Aorta (tissue), 5 donors: ENCODE measurements at regions not wholly inside any gene's neighbourhood (a gene's known extent, or its start where the extent isn't known, plus 50 kb on each side); places are given as distances from the start of the nearest gene placed in this dataset.
"Not testable (repeated sequence)": the region's sequence is repeated elsewhere in the genome, so short reads cannot be mapped to it uniquely, and the experiment has no call there.

Source experiments
- ATAC-seq: fragments of 200-7000 bp; cut with Tn5 transposase; one replicate; pipeline ENCODE4 v1.9.1; 2022; ENCODE audit warnings: moderate library complexity; ENCODE audit not compliant: low FRiP score
- DNase-seq, 2 donors: peaks; one replicate each; pipeline ENCODE4 v3.0.0-alpha.2; 2020
- H3K27ac ChIP-seq, 2 donors: one replicate each; pipeline ENCODE4 v1.5.1; 2013; ENCODE audit warnings: low read length in 2 of 2, mild to moderate bottlenecking in 2 of 2, moderate library complexity in 2 of 2, control low read depth in 1 of 2, inconsistent platforms in 1 of 2, low read depth in 1 of 2
- H3K27me3 ChIP-seq, 2 donors: one replicate each; pipeline ENCODE4 v1.6.1; 2013; ENCODE audit warnings: control low read depth in 1 of 2, low read length in 1 of 2, mild to moderate bottlenecking in 1 of 2, moderate library complexity in 1 of 2; ENCODE audit not compliant: insufficient read depth in 2 of 2, control insufficient read depth in 1 of 2
- H3K36me3 ChIP-seq, 2 donors: one replicate each; pipeline ENCODE4 v1.6.1; 2013; ENCODE audit warnings: control low read depth in 1 of 2, low read length in 1 of 2, mild to moderate bottlenecking in 1 of 2; ENCODE audit not compliant: insufficient read depth in 2 of 2, control insufficient read depth in 1 of 2
- H3K4me1 ChIP-seq, 2 donors: one replicate each; pipeline ENCODE4 v1.6.1; 2013; ENCODE audit warnings: low read length in 2 of 2, control low read depth in 1 of 2, mild to moderate bottlenecking in 1 of 2, moderate library complexity in 1 of 2; ENCODE audit not compliant: insufficient read depth in 2 of 2, control insufficient read depth in 1 of 2
- H3K4me3 ChIP-seq, 2 donors: one replicate each; pipeline ENCODE4 v1.5.1; 2013; ENCODE audit warnings: low read length in 2 of 2, control low read depth in 1 of 2, mild to moderate bottlenecking in 1 of 2
- H3K9me3 ChIP-seq: one replicate; pipeline ENCODE4 v1.6.1; 2013; ENCODE audit warnings: mild to moderate bottlenecking, low read length; ENCODE audit not compliant: control insufficient read depth
- WGBS, 2 donors: extraction: QIAGEN DNeasy Blood & Tissue Kit; methylation state at CpG; one replicate each; pipeline ENCODE4 v1.1.7; 2013; 5-methylcytosine and 5-hydroxymethylcytosine counted together
- intact Hi-C, 2 donors: fragments of 100-400 bp; cut with DNase I; formaldehyde crosslinking; loops; one replicate each; pipeline versions ENCODE4 v1.14.2 to v1.15.0; 2022
- donor health status: healthy with polysubstance abuse.
- donor health status: Bipolar disorder and iron deficiency.
- donor health status: DM: no; HTN: no; CAD: no.
- donor health status: DM: no; HTN: no; CAD: no.
- donor health status: DM: yes; HTN: yes; CAD: no.

DNA sequence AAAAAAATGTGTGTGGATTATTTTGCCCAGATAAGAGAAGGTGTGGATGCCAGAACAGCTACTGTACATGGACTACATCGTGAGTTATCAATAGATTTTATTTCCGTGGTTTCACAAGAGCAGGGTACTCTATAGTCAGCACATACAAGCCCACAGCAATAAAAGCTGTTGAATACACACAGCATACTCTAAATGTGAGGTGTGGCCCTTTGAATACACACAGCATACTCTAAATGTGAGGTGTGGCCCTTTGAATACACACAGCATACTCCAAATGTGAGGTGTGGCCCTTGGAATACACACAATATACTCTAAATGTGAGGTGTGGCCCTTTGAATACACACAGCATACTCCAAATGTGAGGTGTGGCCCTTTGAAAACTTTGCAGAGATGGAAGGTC is 287.4 kb upstream of the ADARB2 start:
- H3K27ac ChIP-seq, H3K4me1 ChIP-seq, intact Hi-C loops, H3K4me3 ChIP-seq, H3K27me3 ChIP-seq, H3K9me3 ChIP-seq, ATAC-seq, DNase-seq, H3K36me3 ChIP-seq: not testable (repeated sequence)
- 37 to 51% methylated on average over 2 of the region's 2 CpGs for WGBS, 2 donors

DNA sequence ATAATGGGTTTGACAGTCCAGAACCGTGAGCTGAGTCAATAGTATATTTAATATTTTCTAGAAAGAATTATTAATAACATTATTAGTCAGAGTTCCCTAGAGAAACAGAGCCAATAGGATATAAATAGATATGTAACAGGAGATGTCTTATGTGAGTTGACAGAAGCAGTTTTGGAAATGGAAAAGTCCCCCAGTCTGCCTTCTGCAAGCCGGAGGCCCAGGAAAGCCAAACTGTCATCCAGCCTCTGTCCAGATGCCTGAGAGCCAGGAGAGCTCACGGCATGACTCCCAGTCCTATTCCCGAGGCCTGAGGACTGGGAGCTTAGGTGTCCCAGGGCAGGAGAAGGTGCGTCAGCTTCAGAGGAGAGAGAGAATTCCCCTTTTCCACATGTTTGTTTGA is 286.4 kb upstream of the ADARB2 start:
- Histone ChIP-seq H3K9me3 (no peaks in the 10 kb centered on the region), H3K4me3 (no peak overlapping the region), H3K4me1 (no peaks in the 10 kb centered on the region), H3K36me3 (no peaks in the 10 kb centered on the region), H3K27ac (no peak overlapping the region), H3K27me3 (no peaks in the 10 kb centered on the region)
- intact Hi-C loops = no loop called here
- no peak for ATAC-seq
- DNase-seq = no peak
- 41% methylated on average over 5 of the region's 5 CpGs for WGBS, 2 donors

DNA sequence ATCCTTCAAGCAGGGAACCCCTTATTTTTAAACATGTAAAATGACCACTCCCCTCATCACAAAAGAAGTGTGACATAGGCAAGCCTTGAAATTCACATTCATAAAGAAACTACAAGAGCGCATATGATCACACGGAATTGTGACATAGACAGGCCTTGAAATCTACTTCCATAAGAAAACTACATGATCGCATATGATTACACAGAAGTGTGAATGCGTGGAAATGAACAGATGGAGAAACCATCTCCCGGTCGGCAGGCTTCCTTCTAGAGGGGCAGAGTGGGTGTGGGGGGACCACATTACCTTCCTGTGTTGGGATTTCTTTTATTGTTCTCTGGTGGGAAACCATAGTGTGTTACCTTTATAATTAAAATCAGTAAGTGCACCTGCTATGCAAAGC is 285.1 kb upstream of the ADARB2 start:
- no peaks in the 10 kb centered on the region for H3K36me3 ChIP-seq
- ATAC-seq (no peak), DNase-seq (no peak)
- H3K9me3 ChIP-seq = no peaks in the 10 kb centered on the region
- no peak overlapping the region for H3K27ac ChIP-seq
- H3K4me1 ChIP-seq = no peaks in the 10 kb centered on the region
- intact Hi-C loops = no loop called here
- H3K27me3 ChIP-seq = no peaks in the 10 kb centered on the region
- 89 to 90% methylated on average over 6 of the region's 6 CpGs for WGBS, 2 donors
- no peak overlapping the region for H3K4me3 ChIP-seq

DNA sequence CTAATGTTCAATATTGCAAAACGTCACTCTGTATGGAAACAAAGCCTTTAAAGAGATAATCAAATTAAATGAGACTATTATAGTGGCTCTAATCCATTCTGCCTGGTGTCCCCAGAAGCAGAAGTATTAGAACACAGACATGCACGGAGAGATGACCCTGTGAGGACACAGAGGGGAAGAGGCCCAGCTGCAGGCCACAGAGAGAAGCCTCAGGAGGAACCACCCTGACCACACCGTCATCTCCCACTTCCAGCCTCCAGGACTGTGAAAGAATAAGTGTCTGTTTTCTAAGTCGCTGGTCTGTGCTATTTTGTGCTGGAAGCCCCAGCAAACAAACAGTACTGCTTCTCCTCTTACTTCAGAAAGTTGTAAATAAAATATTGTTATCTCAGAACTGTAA is 283.5 kb upstream of the ADARB2 start:
- no peaks in the 10 kb centered on the region for H3K36me3 ChIP-seq
- intact Hi-C loops = no loop called here
- no peak for ATAC-seq
- H3K9me3 ChIP-seq = no peaks in the 10 kb centered on the region
- 72 to 73% methylated on average over 4 of the region's 4 CpGs for WGBS, 2 donors
- no peaks in the 10 kb centered on the region for H3K27me3 ChIP-seq
- no peak overlapping the region for H3K4me3 ChIP-seq
- DNase-seq = no peak
- no peak overlapping the region for H3K27ac ChIP-seq
- H3K4me1 ChIP-seq = no peaks in the 10 kb centered on the region

DNA sequence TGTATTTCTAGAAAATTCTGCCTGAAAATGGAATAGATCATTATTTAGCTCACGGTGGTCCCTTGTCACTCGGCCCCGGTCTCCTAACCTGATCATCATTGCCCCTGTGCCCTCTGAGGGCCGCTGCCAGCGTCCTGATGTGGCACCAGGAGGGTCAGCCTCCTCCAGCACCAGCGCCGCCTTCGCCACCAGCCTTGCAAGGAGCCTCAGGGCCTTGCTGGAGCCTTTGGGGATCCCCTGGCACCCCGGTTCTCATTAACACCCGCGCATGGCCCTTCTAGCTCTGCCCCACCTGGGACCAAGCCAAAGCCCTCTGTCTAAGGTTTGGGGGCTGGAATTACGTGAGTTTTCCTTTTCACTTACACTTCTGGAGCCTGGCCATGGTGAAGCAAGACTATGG is 282.5 kb upstream of the ADARB2 start:
- no peak for DNase-seq
- WGBS, 2 donors = 85 to 86% methylated on average over 12 of the region's 12 CpGs
- Histone ChIP-seq H3K4me1 (no peaks in the 10 kb centered on the region), H3K27ac (no peak overlapping the region), H3K4me3 (no peak overlapping the region), H3K9me3 (no peaks in the 10 kb centered on the region), H3K27me3 (no peaks in the 10 kb centered on the region), H3K36me3 (no peaks in the 10 kb centered on the region)
- ATAC-seq = no peak
- intact Hi-C loops = no loop called here

DNA sequence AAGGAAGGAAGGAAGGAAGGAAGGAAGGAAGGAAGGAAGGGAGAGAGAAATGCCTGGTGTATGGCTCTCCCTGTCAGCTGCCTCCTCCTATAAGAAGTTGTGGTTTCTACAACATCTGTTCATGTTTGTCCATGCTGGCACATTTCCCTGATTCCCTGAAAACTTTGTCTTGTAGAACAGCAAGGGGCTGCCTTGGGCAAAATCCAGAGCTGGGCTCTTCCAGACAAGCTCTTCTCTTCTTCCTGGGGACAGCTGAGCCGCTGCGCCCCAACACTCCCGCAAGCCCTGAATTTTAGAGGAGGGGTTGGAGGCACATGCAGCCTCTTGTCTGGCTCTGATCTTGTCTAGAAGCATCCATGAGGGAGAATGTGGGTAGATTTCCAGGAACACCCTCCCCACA is 282.0 kb upstream of the ADARB2 start:
- DNase-seq (no peak), ATAC-seq (no peak)
- H3K4me3 ChIP-seq = no peak overlapping the region
- intact Hi-C loops = no loop called here
- no peaks in the 10 kb centered on the region for H3K27me3 ChIP-seq
- WGBS, 2 donors = 96 to 98% methylated on average over 3 of the region's 3 CpGs
- H3K4me1 ChIP-seq = no peaks in the 10 kb centered on the region
- H3K9me3 ChIP-seq = no peaks in the 10 kb centered on the region
- H3K27ac ChIP-seq = no peak overlapping the region
- H3K36me3 ChIP-seq = no peaks in the 10 kb centered on the region

DNA sequence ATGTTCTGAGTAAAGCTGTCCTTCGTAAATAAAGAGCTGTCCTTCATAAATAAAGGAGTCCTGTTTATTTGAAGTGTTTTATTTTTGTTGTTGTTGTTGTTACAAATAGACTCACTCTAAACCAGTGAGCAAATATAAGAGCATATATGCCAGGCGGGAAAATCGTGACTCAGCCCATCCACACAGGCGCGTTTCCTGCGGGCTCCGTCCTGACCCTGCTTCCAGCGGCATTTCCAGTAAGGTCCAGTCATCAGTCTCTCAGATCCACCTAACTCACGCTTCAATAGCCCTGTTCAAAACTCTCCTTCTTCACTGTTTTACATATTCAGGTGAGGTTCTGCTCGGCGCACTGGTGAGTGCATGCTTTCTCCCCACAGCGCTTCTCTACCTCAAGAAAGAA is 277.2 kb upstream of the ADARB2 start:
- no peak overlapping the region for H3K27ac ChIP-seq
- no peaks in the 10 kb centered on the region for H3K4me1 ChIP-seq
- no peaks in the 10 kb centered on the region for H3K36me3 ChIP-seq
- intact Hi-C loops = no loop called here
- no peak overlapping the region for H3K4me3 ChIP-seq
- no peak for ATAC-seq
- no peak for DNase-seq
- H3K9me3 ChIP-seq = no peaks in the 10 kb centered on the region
- WGBS, 2 donors = 92 to 94% methylated on average over 12 of the region's 12 CpGs
- H3K27me3 ChIP-seq = no peaks in the 10 kb centered on the region

DNA sequence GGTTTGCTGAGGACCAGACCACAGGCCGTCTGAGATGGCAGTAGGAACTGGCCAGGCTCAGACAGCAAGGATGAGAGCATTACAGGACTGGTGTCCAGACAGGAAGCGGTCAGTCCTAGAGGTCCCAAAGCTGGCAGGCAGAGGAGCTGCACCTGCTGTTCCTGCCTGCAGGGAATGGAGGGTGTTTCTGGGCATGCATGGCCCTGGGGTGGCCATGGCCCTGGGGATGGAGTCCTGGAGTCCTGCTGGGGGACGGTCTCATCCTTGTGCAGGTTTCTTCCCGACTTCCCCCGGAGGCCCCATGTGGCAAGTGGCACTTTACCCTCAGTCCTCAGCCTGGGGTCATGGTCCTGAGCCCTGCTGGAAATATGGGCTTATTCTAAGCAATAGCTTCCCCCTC is 274.9 kb upstream of the ADARB2 start:
- Histone ChIP-seq H3K4me1 (no peaks in the 10 kb centered on the region), H3K9me3 (no peaks in the 10 kb centered on the region), H3K27ac (no peak overlapping the region), H3K36me3 (no peaks in the 10 kb centered on the region), H3K27me3 (no peaks in the 10 kb centered on the region), H3K4me3 (no peak overlapping the region)
- ATAC-seq = peak; percentile 15
- DNase-seq = no peak
- WGBS, 2 donors = 84% methylated on average over 4 to 5 of the region's 5 CpGs
- intact Hi-C loops = no loop called here

DNA sequence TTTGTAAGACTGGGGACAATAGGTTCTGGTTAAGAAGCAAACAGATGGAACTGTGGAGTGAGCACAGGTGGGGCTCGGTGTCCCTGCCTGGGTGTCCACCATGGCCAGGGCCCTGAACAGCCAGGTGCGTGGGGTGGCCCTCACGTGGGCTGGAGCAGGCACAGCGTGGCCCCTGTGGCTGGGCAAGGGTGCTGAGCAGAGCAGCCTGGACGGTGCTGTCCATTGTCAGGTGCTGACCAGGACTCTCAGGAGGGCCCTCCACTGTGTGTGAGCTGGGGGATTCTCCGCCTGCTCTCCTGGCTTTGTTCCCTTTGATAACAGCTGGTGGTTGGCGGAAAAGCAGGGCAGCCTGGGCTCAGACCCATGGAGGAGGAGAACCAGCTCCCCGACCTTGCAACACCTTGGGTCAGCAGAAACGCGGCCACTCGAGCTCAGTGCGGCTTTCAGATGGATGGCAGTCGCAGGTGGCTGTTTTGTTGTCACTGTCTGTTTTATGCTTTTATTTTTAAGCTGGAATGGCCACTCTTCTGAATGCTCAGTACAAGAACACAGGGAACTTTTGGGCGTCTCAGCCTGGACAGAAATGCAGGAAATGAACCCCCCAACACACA is 273.9 kb upstream of the ADARB2 start:
- no peak for DNase-seq
- no peak for ATAC-seq
- intact Hi-C loops = no loop called here
- Histone ChIP-seq H3K4me3 (no peak overlapping the region), H3K4me1 (no peaks in the 10 kb centered on the region), H3K27ac (no peak overlapping the region), H3K9me3 (no peaks in the 10 kb centered on the region), H3K27me3 (no peaks in the 10 kb centered on the region), H3K36me3 (no peaks in the 10 kb centered on the region)
- 70% methylated on average over 14 of the region's 14 CpGs for WGBS, 2 donors
